ENCODE measurements at regions not wholly inside any gene's neighbourhood (a gene's known extent, or its start where the extent isn't known, plus 50 kb on each side); places are given as distances from the start of the nearest gene placed in this dataset.

- no peak overlapping the region for H3K4me3 ChIP-seq (ENCODE audit: low read depth, low read length)
- TF ChIP-seq POLR2A (IDR thresholded peaks at IDR 0.05; ENCODE audit: extremely low read depth, insufficient read length) (no peak), MYC (IDR thresholded peaks at IDR 0.05; ENCODE audit: low read depth, low read length) (no peak), CTCF (IDR thresholded peaks at IDR 0.05; ENCODE audit: low read depth, low read length) (no peak), MAX (IDR thresholded peaks at IDR 0.05; ENCODE audit: low read depth, low read length) (no peak)
These were observed 81.5 kb upstream of the ACVR1 start for GRCh38 chr2:157957596-157957995.

GRCh38 chr2:157952558-157952957 is 76.4 kb upstream of the ACVR1 start:
- H3K4me3 ChIP-seq (ENCODE audit: low read depth, low read length), result no peak overlapping the region
- DNase-seq (ENCODE audit: low read depth), result no peak

More at GRCh38 chr2:157957596-157957995, 81.5 kb upstream of the ACVR1 start:
- no peak for DNase-seq (ENCODE audit: low read depth)

GRCh38 chr2:157948856-157949255 is 72.7 kb upstream of the ACVR1 start:
- TF ChIP-seq CTCF (IDR thresholded peaks at IDR 0.05; ENCODE audit: low read depth, low read length), result no peak
- TF ChIP-seq MYC (IDR thresholded peaks at IDR 0.05; ENCODE audit: low read depth, low read length), result no peak
- TF ChIP-seq MAX (IDR thresholded peaks at IDR 0.05; ENCODE audit: low read depth, low read length), result no peak
- no peak for TF ChIP-seq POLR2A (IDR thresholded peaks at IDR 0.05; ENCODE audit: extremely low read depth, insufficient read length)
- no peak for DNase-seq (ENCODE audit: low read depth)
- no peak overlapping the region for H3K4me3 ChIP-seq (ENCODE audit: low read depth, low read length)

More at GRCh38 chr2:157952558-157952957, 76.4 kb upstream of the ACVR1 start:
- no peak for TF ChIP-seq POLR2A (IDR thresholded peaks at IDR 0.05; ENCODE audit: extremely low read depth, insufficient read length)
- no peak for TF ChIP-seq MYC (IDR thresholded peaks at IDR 0.05; ENCODE audit: low read depth, low read length)
- TF ChIP-seq MAX (IDR thresholded peaks at IDR 0.05; ENCODE audit: low read depth, low read length), result no peak
- TF ChIP-seq CTCF (IDR thresholded peaks at IDR 0.05; ENCODE audit: low read depth, low read length), result no peak

GRCh38 chr2:157946919-157947557 is 70.9 kb upstream of the ACVR1 start:
- no peak for DNase-seq (ENCODE audit: low read depth)
- H3K4me3 ChIP-seq (ENCODE audit: low read depth, low read length), result no peak overlapping the region
- TF ChIP-seq CTCF (IDR thresholded peaks at IDR 0.05; ENCODE audit: low read depth, low read length) (no peak), POLR2A (IDR thresholded peaks at IDR 0.05; ENCODE audit: extremely low read depth, insufficient read length) (no peak), MAX (IDR thresholded peaks at IDR 0.05; ENCODE audit: low read depth, low read length) (no peak), MYC (IDR thresholded peaks at IDR 0.05; ENCODE audit: low read depth, low read length) (no peak)

- no peak overlapping the region for H3K4me3 ChIP-seq (ENCODE audit: low read depth, low read length)
- TF ChIP-seq POLR2A (IDR thresholded peaks at IDR 0.05; ENCODE audit: extremely low read depth, insufficient read length) (no peak), MAX (IDR thresholded peaks at IDR 0.05; ENCODE audit: low read depth, low read length) (no peak), CTCF (IDR thresholded peaks at IDR 0.05; ENCODE audit: low read depth, low read length) (no peak), MYC (IDR thresholded peaks at IDR 0.05; ENCODE audit: low read depth, low read length) (no peak)
- no peak for DNase-seq (ENCODE audit: low read depth)
These were observed 63.9 kb upstream of the ACVR1 start for GRCh38 chr2:157940024-157940423.

All from NB4 (cell line).